H1 (cell line): ENCODE measurements at regions not wholly inside any gene's neighbourhood (a gene's known extent, or its start where the extent isn't known, plus 50 kb on each side); places are given as distances from the start of the nearest gene placed in this dataset.
"Not testable (repeated sequence)": the region's sequence is repeated elsewhere in the genome, so short reads cannot be mapped to it uniquely, and the experiment has no call there.

ENCODE experiments used
- CTCF ChIA-PET: fragments of 300-600 bp; sonication (Branson Sonifier 250); formaldehyde crosslinking; loops from one replicate; lab custom pipeline; 2021; ENCODE audit not compliant: partially characterized antibody; lab: Charles Lee
- POLR2A ChIA-PET: fragments of 300-600 bp; sonication (Branson Sonifier 250); formaldehyde crosslinking; loops from one replicate; lab custom pipeline; 2021; ENCODE audit warnings: inconsistent platforms; ENCODE audit not compliant: partially characterized antibody; lab: Charles Lee
- DNase-seq, 2 experiments: peaks; one replicate each; pipeline versions ENCODE4 v3.0.0 to v3.0.0-alpha.2; 2010 to 2022; ENCODE audit warnings: low spot score in 2 of 2, low read depth in 1 of 2, mixed read lengths in 1 of 2
- FAIRE-seq: peaks from 2 replicates; lab custom pipeline; 2011; peaks lifted over from hg19 to GRCh38; lab: Jason Lieb, UNC
- H2AFZ ChIP-seq: 2 replicates; pipeline ENCODE4 v1.8.1; 2012; ENCODE audit warnings: low read length, inconsistent platforms
- H2AK5ac ChIP-seq: 2 replicates; pipeline ENCODE4 v1.6.1; 2013; ENCODE audit warnings: low read depth, low read length
- H2BK120ac ChIP-seq: replicated peaks from 2 replicates; pipeline ENCODE3; 2013; ENCODE audit warnings: low read depth, low read length, inconsistent platforms
- H2BK12ac ChIP-seq: 2 replicates; pipeline ENCODE4 v1.6.1; 2013; ENCODE audit warnings: low read depth, low read length
- H2BK15ac ChIP-seq: 2 replicates; pipeline ENCODE4 v1.6.1; 2013; ENCODE audit warnings: low read length
- H2BK20ac ChIP-seq: 2 replicates; pipeline ENCODE4 v1.6.1; 2013; ENCODE audit warnings: low read length
- H2BK5ac ChIP-seq: 2 replicates; pipeline ENCODE4 v1.6.1; 2013; ENCODE audit warnings: low read depth, low read length
- H3K14ac ChIP-seq: 2 replicates; pipeline ENCODE4 v1.6.1; 2013; ENCODE audit warnings: inconsistent platforms; ENCODE audit not compliant: insufficient read length
- H3K18ac ChIP-seq: 2 replicates; pipeline ENCODE4 v1.6.1; 2013; ENCODE audit warnings: low read length; ENCODE audit errors: extremely low read depth
- H3K23ac ChIP-seq: 2 replicates; pipeline ENCODE4 v1.6.1; 2013; ENCODE audit warnings: inconsistent platforms; ENCODE audit not compliant: insufficient read length
- H3K23me2 ChIP-seq: 2 replicates; pipeline ENCODE4 v1.6.1; 2013; ENCODE audit warnings: low read depth, low read length
- H3K27ac ChIP-seq: 2 replicates; pipeline ENCODE4 v1.6.1; 2011; ENCODE audit warnings: low read depth, low read length, inconsistent platforms
- H3K27me3 ChIP-seq, 4 experiments: replicated peaks in 1 of 4; 1 replicate in 1 of 4; 2 replicates in 3 of 4; pipeline versions ENCODE4 v1.6.1 to v1.8.1; 2011 to 2013; ENCODE audit warnings: low read length in 3 of 4, mild to moderate bottlenecking in 3 of 4, inconsistent platforms in 2 of 4, mixed read lengths in 2 of 4, moderate library complexity in 1 of 4; ENCODE audit not compliant: control insufficient read depth in 3 of 4, insufficient read depth in 3 of 4; ENCODE audit errors: extremely low read depth in 1 of 4
- H3K36me3 ChIP-seq, 4 experiments: 2 replicates each; pipeline versions ENCODE4 v1.6.1 to v1.8.1; 2011 to 2013; ENCODE audit warnings: mild to moderate bottlenecking in 4 of 4, low read length in 3 of 4, moderate library complexity in 2 of 4, control low read depth in 1 of 4, inconsistent platforms in 1 of 4; ENCODE audit not compliant: insufficient read depth in 4 of 4, control insufficient read depth in 2 of 4
- H3K4ac ChIP-seq: replicated peaks from 2 replicates; pipeline ENCODE3; 2013; ENCODE audit warnings: low read length, low read depth, mixed read lengths, inconsistent platforms; ENCODE audit not compliant: insufficient read length
- H3K4me1 ChIP-seq, 4 experiments: replicated peaks in 1 of 4; 1 replicate in 1 of 4; 2 replicates in 3 of 4; pipeline versions ENCODE4 v1.6.1 to v1.8.1; 2011 to 2013; ENCODE audit warnings: low read length in 3 of 4, inconsistent platforms in 2 of 4, mixed read lengths in 1 of 4; ENCODE audit not compliant: insufficient read depth in 4 of 4, control insufficient read depth in 3 of 4
- H3K4me2 ChIP-seq, 2 experiments: 2 replicates each; pipeline versions ENCODE4 v1.6.1 to v1.8.1; 2011 to 2013; ENCODE audit warnings: low read depth in 2 of 2, low read length in 2 of 2, control low read depth in 1 of 2, inconsistent platforms in 1 of 2, mild to moderate bottlenecking in 1 of 2; ENCODE audit not compliant: insufficient read depth in 1 of 2
- H3K4me3 ChIP-seq, 4 experiments: fragments of 200-600, 300-600 bp in 1 of 4; sonication (generic), shearing (Covaris generic), sonication (Bioruptor Twin) in 1 of 4; 2 replicates each; pipeline versions ENCODE4 v1.5.1 to v1.8.1; 2011 to 2016; ENCODE audit warnings: low read length in 4 of 4, low read depth in 3 of 4, control low read depth in 2 of 4, inconsistent platforms in 2 of 4, mild to moderate bottlenecking in 2 of 4, mixed read lengths in 1 of 4, moderate library complexity in 1 of 4; ENCODE audit not compliant: insufficient read depth in 2 of 4; ENCODE audit errors: extremely low read depth in 1 of 4
- H3K56ac ChIP-seq: replicated peaks from 2 replicates; pipeline ENCODE3; 2013; ENCODE audit warnings: low read depth, mild to moderate bottlenecking, mixed read lengths, low read length, inconsistent platforms; ENCODE audit not compliant: insufficient read length
- H3K79me1 ChIP-seq: 2 replicates; pipeline ENCODE4 v1.6.1; 2013; ENCODE audit warnings: low read depth, low read length, control low read depth
- H3K79me2 ChIP-seq, 2 experiments: 2 replicates each; pipeline versions ENCODE4 v1.6.1 to v1.8.1; 2012 to 2013; ENCODE audit warnings: low read length in 2 of 2, mild to moderate bottlenecking in 2 of 2, inconsistent platforms in 1 of 2; ENCODE audit not compliant: insufficient read depth in 2 of 2, control insufficient read depth in 1 of 2
- H3K9ac ChIP-seq, 4 experiments: replicated peaks in 1 of 4; 1 replicate in 1 of 4; 2 replicates in 3 of 4; pipeline versions ENCODE4 v1.6.1 to v1.8.1; 2011 to 2013; ENCODE audit warnings: low read depth in 3 of 4, low read length in 3 of 4, control low read depth in 2 of 4, mild to moderate bottlenecking in 2 of 4, moderate library complexity in 2 of 4, inconsistent platforms in 1 of 4; ENCODE audit errors: extremely low read depth in 1 of 4
- H3K9me3 ChIP-seq, 2 experiments: 2 replicates each; pipeline versions ENCODE4 v1.6.1 to v1.8.1; 2012 to 2013; ENCODE audit warnings: mild to moderate bottlenecking in 2 of 2, moderate library complexity in 2 of 2, control low read depth in 1 of 2, inconsistent platforms in 1 of 2, low read depth in 1 of 2, low read length in 1 of 2, mixed read lengths in 1 of 2; ENCODE audit not compliant: insufficient read depth in 2 of 2
- H4K20me1 ChIP-seq, 2 experiments: replicated peaks in 1 of 2; 2 replicates each; pipeline versions ENCODE3 to v1.8.1; 2011 to 2013; ENCODE audit warnings: inconsistent platforms in 2 of 2, low read length in 2 of 2, mild to moderate bottlenecking in 1 of 2; ENCODE audit not compliant: insufficient read depth in 2 of 2, control insufficient read depth in 1 of 2
- H4K5ac ChIP-seq: 2 replicates; pipeline ENCODE4 v1.6.1; 2013; ENCODE audit warnings: low read length, low read depth, mixed read lengths, inconsistent platforms; ENCODE audit not compliant: insufficient read length
- H4K8ac ChIP-seq: 2 replicates; pipeline ENCODE4 v1.8.0; 2013; ENCODE audit warnings: mild to moderate bottlenecking, moderate library complexity, low read length, inconsistent platforms; ENCODE audit not compliant: insufficient read depth; ENCODE audit errors: extremely low read depth
- H4K91ac ChIP-seq: replicated peaks from 2 replicates; pipeline ENCODE3; 2013; ENCODE audit warnings: low read length, mixed read lengths, inconsistent platforms; ENCODE audit not compliant: insufficient read length
- WGBS, 2 experiments: shearing (Covaris generic) in 1 of 2; methylation state at CpG; one replicate each; pipeline versions ENCODE4 v1.1.6 to v1.1.7; 2013 to 2015; ENCODE audit warnings: low lambda C conversion rate in 2 of 2, mixed read lengths in 2 of 2, inconsistent platforms in 1 of 2, low coverage in 1 of 2, missing lambda C conversion rate in 1 of 2; ENCODE audit not compliant: insufficient replicate concordance in 2 of 2, insufficient coverage in 1 of 2, insufficient read length in 1 of 2; ENCODE audit errors: extremely low coverage in 1 of 2, missing lambda C conversion rate in 1 of 2; 5-methylcytosine and 5-hydroxymethylcytosine counted together

DNA sequence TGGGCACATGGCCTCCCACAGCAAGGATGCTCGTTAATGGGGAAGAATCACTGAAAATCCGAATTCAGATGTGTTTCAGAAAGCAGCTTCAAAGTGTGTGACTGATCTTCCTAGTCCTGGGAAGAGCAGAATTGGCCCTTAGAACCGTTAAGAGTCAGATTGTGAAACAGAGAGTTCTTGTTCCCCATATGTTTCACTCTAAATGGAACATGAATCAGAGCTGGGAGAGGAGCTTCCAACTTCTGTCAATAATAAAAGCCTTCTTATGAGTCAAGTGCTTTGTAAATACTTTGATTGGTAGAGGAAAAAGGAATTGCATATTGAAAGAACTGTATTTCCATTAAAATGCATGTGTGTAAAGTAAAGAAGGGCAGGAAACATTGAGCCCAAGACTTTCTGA, 256.1 kb upstream of the PLGLB1 start:
- H3K23me2 ChIP-seq, H2BK5ac ChIP-seq, H3K9ac ChIP-seq, H3K56ac ChIP-seq, H3K4me2 ChIP-seq, H4K91ac ChIP-seq, H2AK5ac ChIP-seq, H3K14ac ChIP-seq, H3K79me1 ChIP-seq, H2BK20ac ChIP-seq, CTCF ChIA-PET, H3K27ac ChIP-seq, H2BK12ac ChIP-seq, H3K27me3 ChIP-seq, H3K4me1 ChIP-seq, H4K20me1 ChIP-seq, H3K4me3 ChIP-seq, H3K79me2 ChIP-seq, H3K36me3 ChIP-seq, H2AFZ ChIP-seq, DNase-seq, H2BK120ac ChIP-seq, H3K23ac ChIP-seq, H3K18ac ChIP-seq, H4K8ac ChIP-seq, FAIRE-seq, POLR2A ChIA-PET, H3K9me3 ChIP-seq, H3K4ac ChIP-seq, H2BK15ac ChIP-seq, H4K5ac ChIP-seq: not testable (repeated sequence)
- WGBS, 2 experiments = no CpG with 5 or more reads among the region's 3 CpGs

DNA sequence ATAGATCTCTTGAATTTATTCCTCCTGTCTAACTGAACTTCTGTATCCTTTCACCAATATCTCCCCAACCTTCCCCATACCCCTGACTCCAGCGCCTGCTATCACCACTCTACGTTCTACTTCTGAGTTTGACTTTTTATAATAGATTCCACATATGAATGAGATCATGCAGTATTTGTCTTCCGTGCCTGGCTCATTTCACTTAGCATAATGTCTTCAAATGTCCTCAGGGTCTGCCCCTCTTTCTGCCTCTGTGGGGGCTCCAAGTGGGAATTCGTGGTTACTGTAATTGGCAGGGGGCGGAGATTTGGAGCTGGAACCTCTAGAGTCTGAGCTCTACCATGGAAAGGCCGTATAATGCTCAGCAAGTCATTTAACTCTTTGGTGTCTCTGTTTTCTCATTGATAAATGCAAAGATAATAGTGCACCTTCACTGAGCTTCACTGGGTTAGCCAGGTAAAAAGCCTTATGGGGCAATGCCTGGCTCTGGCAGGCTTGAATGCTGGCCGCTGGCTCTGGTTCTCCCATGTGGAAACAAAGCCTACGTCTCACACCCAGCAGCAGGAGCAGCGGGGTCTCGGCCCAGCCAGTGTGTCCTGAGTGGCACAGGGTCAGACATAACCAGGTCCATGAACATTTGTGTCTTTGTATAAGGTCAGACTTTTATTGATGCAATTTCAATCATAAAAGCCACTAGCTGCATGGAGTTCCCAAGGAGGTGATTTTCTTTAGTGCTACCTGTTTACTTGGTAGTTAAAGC, 259.1 kb upstream of the PLGLB1 start:
- H3K79me2 ChIP-seq, H3K23me2 ChIP-seq, H4K91ac ChIP-seq, H3K79me1 ChIP-seq, FAIRE-seq, H3K18ac ChIP-seq, H2AFZ ChIP-seq, H3K4me3 ChIP-seq, H3K56ac ChIP-seq, H3K36me3 ChIP-seq, CTCF ChIA-PET, H3K4me2 ChIP-seq, H2BK12ac ChIP-seq, H2BK120ac ChIP-seq, H2BK20ac ChIP-seq, H4K5ac ChIP-seq, H3K27me3 ChIP-seq, H3K4me1 ChIP-seq, DNase-seq, H2BK15ac ChIP-seq, H3K9me3 ChIP-seq, H3K4ac ChIP-seq, H3K9ac ChIP-seq, H3K14ac ChIP-seq, H3K27ac ChIP-seq, POLR2A ChIA-PET, H3K23ac ChIP-seq, H4K8ac ChIP-seq, H4K20me1 ChIP-seq, H2BK5ac ChIP-seq, H2AK5ac ChIP-seq: not testable (repeated sequence)
- WGBS, 2 experiments = 92% methylated on average over 4 of the region's 10 CpGs; no CpG with 5 or more reads in 1 of the 2 experiments
